NB4 (cell line): ENCODE measurements at regions not wholly inside any gene's neighbourhood (a gene's known extent, or its start where the extent isn't known, plus 50 kb on each side); places are given as distances from the start of the nearest gene placed in this dataset.

Experiments used
- MAX ChIP-seq: IDR thresholded peaks from 2 replicates; pipeline ENCODE4 v1.6.1; 2011; ENCODE audit warnings: low read depth, low read length
- POLR2A ChIP-seq: IDR thresholded peaks from 2 replicates; pipeline ENCODE4 v1.6.1; 2011; ENCODE audit warnings: mild to moderate bottlenecking; ENCODE audit not compliant: insufficient read length; ENCODE audit errors: extremely low read depth

GRCh38 chr3:176378789-176379188 is 818.5 kb downstream of the TBL1XR1 start:
- TF ChIP-seq POLR2A = no peak
- TF ChIP-seq MAX = no peak
